ENCODE measurements at regions not wholly inside any gene's neighbourhood (a gene's known extent, or its start where the extent isn't known, plus 50 kb on each side); places are given as distances from the start of the nearest gene placed in this dataset.
"Not testable (repeated sequence)": the region's sequence is repeated elsewhere in the genome, so short reads cannot be mapped to it uniquely, and the experiment has no call there.

DNA sequence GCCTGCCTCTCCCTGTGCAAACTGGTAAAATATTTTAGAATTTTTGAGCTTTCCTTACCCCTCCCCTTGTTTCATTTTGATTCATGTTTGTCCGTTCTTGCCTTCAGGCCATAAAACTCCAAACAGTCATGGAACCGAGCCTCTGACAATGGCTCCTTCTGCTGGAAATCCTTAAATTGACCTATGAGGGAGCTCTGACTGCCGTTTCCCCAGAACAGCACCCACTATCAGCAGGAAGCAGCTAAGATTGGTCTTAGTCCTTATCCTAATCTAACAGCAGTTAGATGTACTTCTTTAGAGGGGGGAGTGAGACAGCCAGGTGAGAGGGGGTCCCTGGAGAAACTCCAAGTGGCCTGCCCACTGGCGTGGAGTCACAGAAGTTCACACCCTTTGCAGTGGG lies 106.7 kb downstream of the FAM174A start:
- H3K36me3 ChIP-seq (ENCODE audit: insufficient read depth, low read length) = no peaks in the 10 kb centered on the region
- H3K27ac ChIP-seq = no peak overlapping the region
- H3K9me3 ChIP-seq (ENCODE audit: low read depth, low read length) = no peaks in the 10 kb centered on the region
- TF ChIP-seq FOXP2 (optimal IDR thresholded peaks at IDR 0.05; ENCODE audit: control extremely low read depth, extremely low read length, insufficient read depth) = no peak
- TF ChIP-seq EZH2 (IDR thresholded peaks at IDR 0.05) = no peak
- TF ChIP-seq POLR2AphosphoS5 (IDR thresholded peaks at IDR 0.05; ENCODE audit: borderline replicate concordance, low read depth, low read length) = no peak
- no peak overlapping the region for H3K4me3 ChIP-seq
- H3K9ac ChIP-seq (ENCODE audit: insufficient read length) = no peak overlapping the region
- DNase-seq (ENCODE audit: low read depth, low spot score) = no peak

DNA sequence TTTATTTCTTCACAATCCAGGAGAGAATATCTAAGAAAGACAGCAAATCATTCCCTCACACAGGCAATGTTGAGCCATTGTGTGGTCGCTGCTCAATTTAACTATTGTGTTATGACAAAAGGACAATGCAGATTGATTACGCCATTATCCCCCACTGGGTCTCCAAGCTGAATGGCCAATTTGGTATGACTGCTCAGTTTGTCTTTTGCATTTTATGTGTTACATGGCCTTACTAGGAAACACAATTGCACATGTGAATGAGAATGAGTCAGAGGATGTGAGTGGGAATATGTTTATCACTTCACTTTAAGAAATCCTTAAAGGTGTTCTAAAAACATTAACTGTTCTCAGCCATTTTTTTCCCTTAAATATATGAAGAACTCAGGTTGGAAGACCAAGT lies 108.3 kb downstream of the FAM174A start:
- no peak for DNase-seq (ENCODE audit: low read depth, low spot score)
- no peaks in the 10 kb centered on the region for H3K36me3 ChIP-seq (ENCODE audit: insufficient read depth, low read length)
- no peak overlapping the region for H3K4me3 ChIP-seq
- no peak overlapping the region for H3K27ac ChIP-seq
- H3K9me3 ChIP-seq (ENCODE audit: low read depth, low read length) = no peaks in the 10 kb centered on the region
- TF ChIP-seq POLR2AphosphoS5 (IDR thresholded peaks at IDR 0.05; ENCODE audit: borderline replicate concordance, low read depth, low read length) = no peak
- no peak for TF ChIP-seq EZH2 (IDR thresholded peaks at IDR 0.05)
- TF ChIP-seq FOXP2 (optimal IDR thresholded peaks at IDR 0.05; ENCODE audit: control extremely low read depth, extremely low read length, insufficient read depth) = no peak
- no peak overlapping the region for H3K9ac ChIP-seq (ENCODE audit: insufficient read length)

DNA sequence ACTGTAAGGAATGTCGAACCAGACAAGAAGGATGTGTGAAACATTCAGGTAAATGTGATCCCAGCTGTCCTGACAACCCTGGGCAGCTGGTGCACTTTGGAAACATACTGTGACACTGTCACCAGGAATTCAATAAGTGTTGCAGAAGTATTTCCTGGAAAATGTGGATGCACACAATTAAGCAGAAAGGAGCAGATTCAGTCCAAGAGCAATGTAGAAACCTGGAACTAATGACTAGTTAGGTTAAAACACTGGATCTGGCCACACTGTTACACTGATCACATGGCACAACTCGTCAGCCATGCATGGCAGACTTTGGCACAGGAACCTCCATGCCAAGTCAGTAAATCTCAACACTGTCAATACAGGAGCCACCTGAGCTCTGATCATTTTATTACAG lies 109.0 kb downstream of the FAM174A start:
- Histone ChIP-seq H3K36me3 (ENCODE audit: insufficient read depth, low read length) (no peaks in the 10 kb centered on the region), H3K4me3 (no peak overlapping the region), H3K9me3 (ENCODE audit: low read depth, low read length) (no peaks in the 10 kb centered on the region), H3K9ac (ENCODE audit: insufficient read length) (no peak overlapping the region), H3K27ac (no peak overlapping the region)
- TF ChIP-seq FOXP2 (optimal IDR thresholded peaks at IDR 0.05; ENCODE audit: control extremely low read depth, extremely low read length, insufficient read depth) (no peak), EZH2 (IDR thresholded peaks at IDR 0.05) (no peak), POLR2AphosphoS5 (IDR thresholded peaks at IDR 0.05; ENCODE audit: borderline replicate concordance, low read depth, low read length) (no peak)
- DNase-seq (ENCODE audit: low read depth, low spot score) = no peak

DNA sequence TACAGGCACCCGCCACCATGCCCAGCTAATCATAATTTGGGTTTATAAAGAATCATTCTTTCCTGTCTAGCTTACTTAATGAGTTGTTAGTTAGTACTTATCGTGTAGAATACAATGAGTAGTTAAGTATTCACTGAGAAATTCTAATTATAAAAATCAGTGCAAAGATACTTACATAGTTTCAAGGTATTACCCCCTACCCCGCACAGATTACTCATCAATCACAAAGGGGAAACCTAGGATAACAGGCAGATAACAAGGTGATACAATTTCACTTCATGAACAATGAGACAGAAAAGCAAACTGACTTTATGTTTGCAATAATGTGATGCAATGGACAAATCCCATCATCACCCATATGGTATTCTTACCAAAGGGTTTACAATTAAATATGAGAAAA lies 109.6 kb downstream of the FAM174A start:
- no peak for DNase-seq (ENCODE audit: low read depth, low spot score)
- Histone ChIP-seq H3K27ac (no peak overlapping the region), H3K36me3 (ENCODE audit: insufficient read depth, low read length) (no peaks in the 10 kb centered on the region), H3K9me3 (ENCODE audit: low read depth, low read length) (no peaks in the 10 kb centered on the region), H3K9ac (ENCODE audit: insufficient read length) (no peak overlapping the region), H3K4me3 (no peak overlapping the region)
- no peak for TF ChIP-seq POLR2AphosphoS5 (IDR thresholded peaks at IDR 0.05; ENCODE audit: borderline replicate concordance, low read depth, low read length)
- no peak for TF ChIP-seq FOXP2 (optimal IDR thresholded peaks at IDR 0.05; ENCODE audit: control extremely low read depth, extremely low read length, insufficient read depth)
- no peak for TF ChIP-seq EZH2 (IDR thresholded peaks at IDR 0.05)

DNA sequence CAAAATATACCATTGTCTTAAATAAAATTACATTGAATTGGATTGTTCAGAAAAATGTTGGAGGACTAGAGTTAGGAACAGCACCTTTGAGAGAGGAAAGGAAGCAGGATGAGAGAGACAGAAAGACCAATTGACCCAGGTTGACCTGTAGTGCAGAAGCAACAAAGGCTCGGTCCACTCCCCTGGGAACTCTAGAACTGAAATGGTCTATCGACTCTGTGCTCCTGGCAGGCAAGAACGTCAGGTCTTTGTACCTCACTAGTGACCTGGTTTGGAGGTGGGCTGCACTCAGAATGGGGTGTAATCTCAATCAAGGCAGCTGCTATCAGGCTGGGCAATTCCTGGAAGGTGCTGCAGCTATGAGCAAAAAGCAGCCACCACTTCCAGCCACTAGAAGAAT lies 110.8 kb downstream of the FAM174A start:
- no peak overlapping the region for H3K27ac ChIP-seq
- H3K9me3 ChIP-seq (ENCODE audit: low read depth, low read length) = no peaks in the 10 kb centered on the region
- H3K36me3 ChIP-seq (ENCODE audit: insufficient read depth, low read length) = no peaks in the 10 kb centered on the region
- no peak overlapping the region for H3K9ac ChIP-seq (ENCODE audit: insufficient read length)
- no peak overlapping the region for H3K4me3 ChIP-seq
- TF ChIP-seq EZH2 (IDR thresholded peaks at IDR 0.05) (no peak), POLR2AphosphoS5 (IDR thresholded peaks at IDR 0.05; ENCODE audit: borderline replicate concordance, low read depth, low read length) (no peak), FOXP2 (optimal IDR thresholded peaks at IDR 0.05; ENCODE audit: control extremely low read depth, extremely low read length, insufficient read depth) (no peak)
- no peak for DNase-seq (ENCODE audit: low read depth, low spot score)

DNA sequence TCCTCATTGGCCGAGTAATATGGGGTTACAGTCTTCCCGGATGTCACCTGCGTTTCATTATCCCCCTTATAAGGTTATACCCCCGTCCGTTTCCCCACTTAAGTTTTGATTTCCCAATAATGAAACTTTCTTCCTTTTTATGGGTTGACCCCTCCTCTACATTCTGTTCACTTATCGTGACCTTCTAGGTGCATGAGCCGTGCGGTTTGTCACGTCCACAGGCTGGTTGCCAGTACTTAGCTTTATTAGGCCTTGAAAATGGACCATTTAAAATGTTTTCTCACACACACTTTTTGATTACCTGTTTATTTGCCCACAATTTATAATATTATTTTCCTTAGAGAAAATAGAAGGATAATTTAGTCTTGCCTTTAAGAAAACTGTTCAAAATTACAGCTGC lies 111.5 kb downstream of the FAM174A start:
- no peak overlapping the region for H3K9ac ChIP-seq (ENCODE audit: insufficient read length)
- no peak overlapping the region for H3K27ac ChIP-seq
- no peak overlapping the region for H3K4me3 ChIP-seq
- H3K36me3 ChIP-seq (ENCODE audit: insufficient read depth, low read length) = no peaks in the 10 kb centered on the region
- DNase-seq (ENCODE audit: low read depth, low spot score) = no peak
- TF ChIP-seq FOXP2 (optimal IDR thresholded peaks at IDR 0.05; ENCODE audit: control extremely low read depth, extremely low read length, insufficient read depth) = no peak
- TF ChIP-seq EZH2 (IDR thresholded peaks at IDR 0.05) = no peak
- no peak for TF ChIP-seq POLR2AphosphoS5 (IDR thresholded peaks at IDR 0.05; ENCODE audit: borderline replicate concordance, low read depth, low read length)
- no peaks in the 10 kb centered on the region for H3K9me3 ChIP-seq (ENCODE audit: low read depth, low read length)

DNA sequence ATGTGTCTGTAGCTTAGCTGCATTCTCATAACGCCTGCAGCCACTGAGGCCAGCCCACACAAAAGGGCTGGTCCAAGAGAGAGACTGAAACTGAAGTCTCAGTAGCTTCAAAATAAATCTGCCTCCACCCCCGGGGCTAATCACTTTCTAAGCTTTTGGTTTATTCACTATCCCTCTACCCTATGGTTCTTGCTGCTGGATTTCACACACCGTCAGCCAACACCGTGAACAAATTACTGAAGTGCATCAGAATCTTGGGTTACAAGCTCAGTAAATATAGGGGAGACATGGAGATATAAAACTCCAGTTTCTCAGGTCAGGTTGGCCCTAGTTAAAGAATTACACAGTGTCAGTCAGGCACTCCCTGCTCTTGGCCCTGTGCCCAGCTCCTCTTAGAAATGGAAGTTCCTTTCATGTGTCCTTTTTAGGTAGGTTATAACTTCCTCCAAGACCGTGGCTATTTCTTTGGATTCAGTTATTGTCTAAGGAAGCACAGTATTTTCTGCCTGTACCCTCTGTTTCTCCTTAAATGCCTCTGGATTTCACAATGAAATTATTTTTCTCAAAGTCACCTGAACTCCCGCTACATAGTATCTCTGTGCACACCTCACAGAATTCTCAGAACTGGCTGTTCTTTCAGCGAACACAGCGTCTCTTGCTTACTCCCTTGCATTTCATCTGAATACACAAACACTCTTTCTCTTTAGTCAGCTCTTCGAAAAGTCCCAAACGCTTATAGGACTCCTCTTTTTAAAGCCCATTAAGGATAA lies 112.5 kb downstream of the FAM174A start:
- Histone ChIP-seq H3K4me3 (no peak overlapping the region), H3K36me3 (ENCODE audit: insufficient read depth, low read length) (no peaks in the 10 kb centered on the region), H3K9me3 (ENCODE audit: low read depth, low read length) (no peaks in the 10 kb centered on the region), H3K27ac (no peak overlapping the region), H3K9ac (ENCODE audit: insufficient read length) (no peak overlapping the region)
- no peak for TF ChIP-seq POLR2AphosphoS5 (IDR thresholded peaks at IDR 0.05; ENCODE audit: borderline replicate concordance, low read depth, low read length)
- TF ChIP-seq EZH2 (IDR thresholded peaks at IDR 0.05) = no peak
- TF ChIP-seq FOXP2 (optimal IDR thresholded peaks at IDR 0.05; ENCODE audit: control extremely low read depth, extremely low read length, insufficient read depth) = no peak
- no peak for DNase-seq (ENCODE audit: low read depth, low spot score)

DNA sequence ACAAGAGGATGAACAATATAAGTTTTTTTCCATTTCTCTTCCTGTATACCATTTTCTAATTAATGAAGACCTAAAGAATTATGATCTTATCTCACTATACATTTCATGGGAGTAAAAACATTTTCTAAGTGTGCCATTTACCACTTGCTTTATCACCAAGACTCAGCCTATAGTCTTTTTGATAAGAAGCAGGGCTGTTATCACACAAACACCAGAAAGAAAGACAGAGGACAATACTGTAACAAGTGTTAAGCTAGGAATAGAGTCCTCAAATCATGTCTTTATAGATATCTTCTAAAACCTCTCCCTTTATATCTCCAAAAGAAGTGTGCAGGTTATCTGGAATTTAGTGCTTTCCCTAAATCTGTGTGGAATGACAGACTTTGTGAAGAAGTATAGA lies 119.7 kb downstream of the FAM174A start:
- TF ChIP-seq POLR2AphosphoS5 (IDR thresholded peaks at IDR 0.05; ENCODE audit: borderline replicate concordance, low read depth, low read length) = no peak
- TF ChIP-seq FOXP2 (optimal IDR thresholded peaks at IDR 0.05; ENCODE audit: control extremely low read depth, extremely low read length, insufficient read depth) = no peak
- TF ChIP-seq EZH2 (IDR thresholded peaks at IDR 0.05) = no peak
- Histone ChIP-seq H3K4me3 (no peak overlapping the region), H3K9me3 (ENCODE audit: low read depth, low read length) (no peaks in the 10 kb centered on the region), H3K36me3 (ENCODE audit: insufficient read depth, low read length) (no peaks in the 10 kb centered on the region), H3K9ac (ENCODE audit: insufficient read length) (no peak overlapping the region), H3K27ac (no peak overlapping the region)
- no peak for DNase-seq (ENCODE audit: low read depth, low spot score)

DNA sequence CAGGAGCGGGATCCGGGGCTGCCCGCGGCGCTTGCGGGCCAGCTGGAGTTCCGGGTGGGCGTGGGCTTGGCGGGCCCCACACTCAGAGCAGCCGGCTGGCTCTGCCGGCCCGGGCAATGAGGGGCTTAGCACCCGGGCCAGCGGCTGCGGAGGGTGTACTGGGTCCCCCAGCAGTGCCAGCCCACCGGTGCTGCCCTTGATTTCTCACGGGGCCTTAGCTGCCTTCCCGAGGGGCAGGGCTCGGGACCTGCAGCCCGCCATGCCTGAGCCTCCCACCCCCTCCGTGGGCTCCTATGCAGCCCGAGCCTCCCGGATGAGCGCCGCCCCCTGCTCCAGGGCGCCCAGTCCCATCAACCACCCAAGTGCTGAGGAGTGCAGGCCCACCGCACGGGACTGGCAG lies 121.6 kb downstream of the FAM174A start:
- not testable (repeated sequence) for H3K36me3 ChIP-seq (ENCODE audit: insufficient read depth, low read length); H3K9me3 ChIP-seq (ENCODE audit: low read depth, low read length); H3K4me3 ChIP-seq; H3K27ac ChIP-seq; DNase-seq (ENCODE audit: low read depth, low spot score); H3K9ac ChIP-seq (ENCODE audit: insufficient read length)

Data from SK-N-MC (cell line).